ENCODE measurements at regions not wholly inside any gene's neighbourhood (a gene's known extent, or its start where the extent isn't known, plus 50 kb on each side); places are given as distances from the start of the nearest gene placed in this dataset.

DNA sequence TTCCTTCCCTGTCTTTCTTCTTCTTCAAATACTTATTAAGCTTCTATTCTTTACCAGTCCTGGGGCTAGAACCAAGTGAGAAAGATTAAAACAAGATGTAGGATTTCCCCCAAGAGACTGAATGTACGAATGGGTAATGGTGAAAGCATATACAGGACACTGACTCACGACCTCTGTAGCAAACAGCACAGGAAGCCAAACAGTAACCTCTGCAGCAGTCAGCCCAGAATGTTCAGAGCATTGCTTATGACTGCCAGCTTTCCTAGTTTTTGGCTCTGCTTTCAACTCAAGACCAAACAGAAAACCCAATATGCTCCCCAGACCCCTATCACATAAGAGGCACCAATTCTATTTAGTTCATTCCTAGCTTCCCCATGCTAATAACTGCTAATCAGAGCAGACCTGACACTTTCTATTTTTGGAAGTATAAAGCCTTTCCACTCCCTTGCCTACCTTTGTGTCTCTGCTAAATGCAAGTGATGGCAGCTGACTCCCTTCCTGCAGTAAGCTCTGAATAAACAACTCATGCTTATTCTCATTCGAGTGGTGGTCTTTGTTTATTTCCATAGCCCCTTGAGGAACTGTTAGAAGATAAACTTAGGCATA is 690.6 kb downstream of the EPM2A start:
- DNase-seq (ENCODE audit: low read depth, low spot score): no peak
- Histone ChIP-seq H3K9ac (ENCODE audit: insufficient read length) (no peak overlapping the region), H3K4me3 (no peak overlapping the region), H3K27ac (no peak overlapping the region), H3K36me3 (ENCODE audit: insufficient read depth, low read length) (no peaks in the 10 kb centered on the region), H3K9me3 (ENCODE audit: low read depth, low read length) (no peaks in the 10 kb centered on the region)
- no peak for TF ChIP-seq POLR2AphosphoS5 (IDR thresholded peaks at IDR 0.05; ENCODE audit: borderline replicate concordance, low read depth, low read length)
- no peak for TF ChIP-seq EZH2 (IDR thresholded peaks at IDR 0.05)
- TF ChIP-seq FOXP2 (optimal IDR thresholded peaks at IDR 0.05; ENCODE audit: control extremely low read depth, extremely low read length, insufficient read depth): no peak

DNA sequence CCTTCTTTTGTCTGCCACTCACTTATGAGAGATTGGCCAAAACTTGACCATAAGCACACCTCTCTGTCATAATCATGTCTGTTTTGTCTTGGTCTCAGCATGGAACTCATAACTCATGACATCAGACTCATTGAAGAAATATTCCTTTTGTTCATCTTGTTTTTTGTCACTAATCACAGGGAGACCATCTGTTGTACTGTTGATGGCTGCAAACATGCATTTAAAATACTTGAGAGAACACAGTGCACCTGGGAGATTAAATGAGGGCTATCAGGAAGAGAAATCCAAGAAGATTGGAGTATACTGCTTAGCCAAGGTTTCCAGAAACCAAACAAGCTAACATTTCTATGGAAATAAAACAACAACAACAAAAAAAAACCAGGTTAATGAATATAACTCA is 689.7 kb downstream of the EPM2A start:
- no peak for DNase-seq (ENCODE audit: low read depth, low spot score)
- TF ChIP-seq EZH2 (IDR thresholded peaks at IDR 0.05) (no peak), FOXP2 (optimal IDR thresholded peaks at IDR 0.05; ENCODE audit: control extremely low read depth, extremely low read length, insufficient read depth) (no peak), POLR2AphosphoS5 (IDR thresholded peaks at IDR 0.05; ENCODE audit: borderline replicate concordance, low read depth, low read length) (no peak)
- Histone ChIP-seq H3K9ac (ENCODE audit: insufficient read length) (no peak overlapping the region), H3K36me3 (ENCODE audit: insufficient read depth, low read length) (no peaks in the 10 kb centered on the region), H3K9me3 (ENCODE audit: low read depth, low read length) (no peaks in the 10 kb centered on the region), H3K4me3 (no peak overlapping the region), H3K27ac (no peak overlapping the region)

DNA sequence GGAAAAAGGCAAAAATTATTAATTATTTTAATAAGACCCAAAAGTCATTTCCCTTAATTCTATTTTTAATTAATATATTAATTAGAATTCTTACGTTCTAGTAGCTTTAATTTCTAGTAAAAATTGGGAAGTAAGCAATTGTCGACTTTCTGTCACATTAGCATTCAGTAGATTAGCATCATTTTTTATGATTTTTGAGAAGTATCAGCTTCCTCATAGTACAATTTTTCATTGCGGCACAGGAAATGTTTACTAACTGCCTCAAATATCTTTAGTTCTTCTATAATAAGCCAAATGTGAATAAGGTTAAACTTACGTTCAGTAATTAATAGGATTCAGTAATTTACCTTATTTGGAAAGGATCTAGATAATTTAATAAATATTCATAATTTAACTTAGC is 687.4 kb downstream of the EPM2A start:
- no peaks in the 10 kb centered on the region for H3K9me3 ChIP-seq (ENCODE audit: low read depth, low read length)
- H3K36me3 ChIP-seq (ENCODE audit: insufficient read depth, low read length): no peaks in the 10 kb centered on the region
- H3K27ac ChIP-seq: no peak overlapping the region
- no peak for TF ChIP-seq FOXP2 (optimal IDR thresholded peaks at IDR 0.05; ENCODE audit: control extremely low read depth, extremely low read length, insufficient read depth)
- TF ChIP-seq EZH2 (IDR thresholded peaks at IDR 0.05): no peak
- no peak overlapping the region for H3K4me3 ChIP-seq
- H3K9ac ChIP-seq (ENCODE audit: insufficient read length): no peak overlapping the region
- DNase-seq (ENCODE audit: low read depth, low spot score): no peak

DNA sequence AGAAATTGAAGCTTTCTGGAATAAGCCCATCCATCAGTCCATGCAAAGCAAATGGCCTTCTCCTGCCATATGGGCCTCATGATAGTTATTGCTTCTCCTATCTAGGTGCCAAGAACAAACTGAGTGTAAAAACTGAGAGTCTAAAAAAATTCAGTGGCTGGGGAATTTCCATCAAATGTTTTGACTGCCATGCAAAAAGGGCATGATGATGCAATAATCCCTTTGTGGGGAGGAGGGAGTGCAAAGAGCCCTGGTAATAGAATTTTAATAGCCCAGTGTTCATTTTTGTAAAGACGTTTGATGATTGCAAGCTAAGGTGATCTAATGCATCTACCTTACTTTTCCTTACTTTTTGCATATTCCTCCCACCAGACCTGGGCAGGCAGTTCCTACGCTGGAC is 683.7 kb downstream of the EPM2A start:
- TF ChIP-seq FOXP2 (optimal IDR thresholded peaks at IDR 0.05; ENCODE audit: control extremely low read depth, extremely low read length, insufficient read depth) (no peak), EZH2 (IDR thresholded peaks at IDR 0.05) (no peak), POLR2AphosphoS5 (IDR thresholded peaks at IDR 0.05; ENCODE audit: borderline replicate concordance, low read depth, low read length) (no peak)
- Histone ChIP-seq H3K27ac (no peak overlapping the region), H3K9ac (ENCODE audit: insufficient read length) (no peak overlapping the region), H3K9me3 (ENCODE audit: low read depth, low read length) (no peaks in the 10 kb centered on the region), H3K4me3 (no peak overlapping the region), H3K36me3 (ENCODE audit: insufficient read depth, low read length) (no peaks in the 10 kb centered on the region)
- no peak for DNase-seq (ENCODE audit: low read depth, low spot score)

DNA sequence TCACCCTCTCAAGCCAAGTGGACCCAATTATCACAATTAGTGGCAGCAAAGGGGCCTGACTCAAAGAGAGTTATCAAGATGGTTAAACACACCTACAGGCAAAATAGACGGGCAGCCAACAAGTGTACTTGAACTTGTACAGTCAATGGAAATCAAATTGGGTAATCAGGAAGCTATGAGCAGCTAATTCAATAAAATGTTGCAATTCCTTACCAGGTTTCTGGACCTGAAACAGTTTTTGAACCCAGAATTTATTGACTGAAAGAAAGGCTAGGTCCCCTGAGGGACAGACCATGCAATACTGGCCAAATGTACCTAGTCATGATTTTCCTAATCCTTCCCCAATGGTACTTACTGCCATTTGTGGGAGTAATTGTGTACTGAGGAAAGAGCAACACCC is 679.8 kb downstream of the EPM2A start:
- H3K27ac ChIP-seq: no peak overlapping the region
- H3K36me3 ChIP-seq (ENCODE audit: insufficient read depth, low read length): no peaks in the 10 kb centered on the region
- H3K9me3 ChIP-seq (ENCODE audit: low read depth, low read length): no peaks in the 10 kb centered on the region
- H3K4me3 ChIP-seq: no peak overlapping the region
- no peak for DNase-seq (ENCODE audit: low read depth, low spot score)
- TF ChIP-seq FOXP2 (optimal IDR thresholded peaks at IDR 0.05; ENCODE audit: control extremely low read depth, extremely low read length, insufficient read depth) (no peak), POLR2AphosphoS5 (IDR thresholded peaks at IDR 0.05; ENCODE audit: borderline replicate concordance, low read depth, low read length) (no peak), EZH2 (IDR thresholded peaks at IDR 0.05) (no peak)
- no peak overlapping the region for H3K9ac ChIP-seq (ENCODE audit: insufficient read length)

DNA sequence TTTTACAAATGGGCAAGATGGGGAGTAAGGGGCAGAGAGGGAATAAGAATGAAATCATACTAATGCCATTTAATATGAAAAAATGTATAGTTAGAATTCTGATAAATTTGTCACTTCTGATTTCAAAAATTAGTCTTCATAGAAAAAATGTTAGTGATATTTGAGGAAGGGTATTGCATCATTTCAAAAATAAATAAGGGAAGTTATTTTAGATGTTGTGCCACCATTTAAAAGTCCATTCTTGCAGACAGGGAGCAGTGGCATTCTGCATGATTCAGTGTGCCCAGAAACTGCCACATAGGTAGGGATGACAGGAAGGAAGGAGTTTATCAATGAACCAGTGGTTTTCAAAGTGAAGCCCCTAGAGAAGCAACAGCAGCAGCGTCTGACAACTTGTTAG is 674.6 kb downstream of the EPM2A start:
- TF ChIP-seq EZH2 (IDR thresholded peaks at IDR 0.05): no peak
- DNase-seq (ENCODE audit: low read depth, low spot score): no peak
- no peaks in the 10 kb centered on the region for H3K9me3 ChIP-seq (ENCODE audit: low read depth, low read length)
- no peaks in the 10 kb centered on the region for H3K36me3 ChIP-seq (ENCODE audit: insufficient read depth, low read length)
- H3K9ac ChIP-seq (ENCODE audit: insufficient read length): no peak overlapping the region
- H3K4me3 ChIP-seq: no peak overlapping the region
- no peak overlapping the region for H3K27ac ChIP-seq

DNA sequence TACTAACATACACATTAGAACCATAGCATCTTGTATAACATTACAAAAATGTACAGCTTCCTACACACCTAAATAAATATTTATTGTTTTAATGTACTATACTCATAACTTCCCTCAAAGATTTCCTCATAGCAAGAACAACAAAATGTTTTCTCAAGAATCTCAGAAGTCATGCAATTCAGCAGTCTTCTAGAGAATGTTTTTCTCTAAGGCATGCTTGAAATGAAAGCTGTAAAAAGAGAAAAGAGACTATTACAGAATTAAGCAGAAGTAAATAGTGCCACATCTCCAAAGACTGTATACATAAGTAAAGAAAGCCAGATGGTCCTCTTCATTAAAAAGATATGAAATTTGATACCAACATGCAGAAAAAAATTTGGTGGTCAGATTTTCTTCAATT is 672.2 kb downstream of the EPM2A start:
- H3K9me3 ChIP-seq (ENCODE audit: low read depth, low read length): no peaks in the 10 kb centered on the region
- TF ChIP-seq FOXP2 (optimal IDR thresholded peaks at IDR 0.05; ENCODE audit: control extremely low read depth, extremely low read length, insufficient read depth): no peak
- TF ChIP-seq EZH2 (IDR thresholded peaks at IDR 0.05): no peak
- TF ChIP-seq POLR2AphosphoS5 (IDR thresholded peaks at IDR 0.05; ENCODE audit: borderline replicate concordance, low read depth, low read length): no peak
- H3K4me3 ChIP-seq: no peak overlapping the region
- no peaks in the 10 kb centered on the region for H3K36me3 ChIP-seq (ENCODE audit: insufficient read depth, low read length)
- no peak overlapping the region for H3K9ac ChIP-seq (ENCODE audit: insufficient read length)
- H3K27ac ChIP-seq: no peak overlapping the region
- no peak for DNase-seq (ENCODE audit: low read depth, low spot score)

DNA sequence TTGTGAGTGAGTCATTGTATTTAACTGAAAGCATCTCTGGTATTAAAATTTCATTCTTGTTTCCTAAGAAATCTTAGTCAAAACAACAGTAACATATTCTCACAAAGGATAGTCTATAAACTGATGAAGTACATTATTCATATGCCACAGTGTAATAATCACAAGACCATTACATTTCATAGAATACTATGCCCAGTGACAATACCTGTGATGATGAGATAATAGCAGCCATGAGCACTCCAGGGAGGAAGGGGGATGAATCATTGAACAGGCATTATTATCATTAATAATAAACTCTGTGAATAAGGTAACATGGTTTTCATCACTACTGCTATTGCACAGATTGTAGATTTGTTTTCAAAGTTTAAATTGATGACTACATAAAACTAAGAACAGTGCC is 667.9 kb downstream of the EPM2A start:
- Histone ChIP-seq H3K27ac (no peak overlapping the region), H3K4me3 (no peak overlapping the region), H3K9me3 (ENCODE audit: low read depth, low read length) (no peaks in the 10 kb centered on the region), H3K9ac (ENCODE audit: insufficient read length) (no peak overlapping the region), H3K36me3 (ENCODE audit: insufficient read depth, low read length) (no peaks in the 10 kb centered on the region)
- TF ChIP-seq POLR2AphosphoS5 (IDR thresholded peaks at IDR 0.05; ENCODE audit: borderline replicate concordance, low read depth, low read length): no peak
- no peak for TF ChIP-seq EZH2 (IDR thresholded peaks at IDR 0.05)
- TF ChIP-seq FOXP2 (optimal IDR thresholded peaks at IDR 0.05; ENCODE audit: control extremely low read depth, extremely low read length, insufficient read depth): no peak
- DNase-seq (ENCODE audit: low read depth, low spot score): no peak

DNA sequence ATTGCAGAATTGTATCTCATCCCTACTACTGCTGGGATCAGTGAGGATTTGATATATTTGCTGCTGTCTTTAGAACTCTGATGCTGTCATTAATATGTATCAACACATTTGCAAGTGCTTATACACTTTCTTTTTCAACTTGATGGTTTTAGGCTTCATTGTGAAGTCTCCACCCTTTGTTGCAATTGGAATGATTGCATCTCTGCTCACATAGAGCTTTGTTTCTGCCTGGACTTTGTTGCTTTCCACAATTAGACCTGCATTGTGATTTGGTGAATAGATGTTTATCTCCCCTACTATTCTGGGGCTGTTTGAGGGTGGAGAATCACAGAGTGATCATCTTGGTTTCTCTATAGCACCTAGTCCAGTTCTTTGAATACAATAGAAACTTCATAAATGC is 666.7 kb downstream of the EPM2A start:
- no peak overlapping the region for H3K4me3 ChIP-seq

More for the DNA sequence above, 666.7 kb downstream of the EPM2A start:
- no peak for TF ChIP-seq FOXP2 (optimal IDR thresholded peaks at IDR 0.05; ENCODE audit: control extremely low read depth, extremely low read length, insufficient read depth)
- TF ChIP-seq POLR2AphosphoS5 (IDR thresholded peaks at IDR 0.05; ENCODE audit: borderline replicate concordance, low read depth, low read length): no peak
- Histone ChIP-seq H3K27ac (no peak overlapping the region), H3K9me3 (ENCODE audit: low read depth, low read length) (no peaks in the 10 kb centered on the region), H3K9ac (ENCODE audit: insufficient read length) (no peak overlapping the region), H3K36me3 (ENCODE audit: insufficient read depth, low read length) (no peaks in the 10 kb centered on the region)
- no peak for DNase-seq (ENCODE audit: low read depth, low spot score)

Measured in SK-N-MC (cell line).